ENCODE measurements at regions not wholly inside any gene's neighbourhood (a gene's known extent, or its start where the extent isn't known, plus 50 kb on each side); places are given as distances from the start of the nearest gene placed in this dataset.

GRCh38 chr4:175561696-175562095 lies 250.4 kb downstream of the GPM6A start:
- TF ChIP-seq CTCF (IDR thresholded peaks at IDR 0.05; ENCODE audit: insufficient read depth, low read depth, low read length) (no peak), EZH2 (IDR thresholded peaks at IDR 0.05; ENCODE audit: insufficient read depth, low read length) (no peak)
